Neural crest cell (in vitro differentiated cells): ENCODE measurements at regions not wholly inside any gene's neighbourhood (a gene's known extent, or its start where the extent isn't known, plus 50 kb on each side); places are given as distances from the start of the nearest gene placed in this dataset.

Experiments
- DNase-seq: peaks from one replicate; pipeline ENCODE4 v3.0.0; 2021; ENCODE audit warnings: low read depth, mixed read lengths, low spot score
- H3K27ac Mint-ChIP-seq: one replicate; pipeline ENCODE4 v1.8.0; 2021; ENCODE audit warnings: mild to moderate bottlenecking, mixed read lengths; ENCODE audit not compliant: unreplicated experiment
- H3K27me3 Mint-ChIP-seq: 2 replicates; pipeline ENCODE4 v1.8.0; 2021; ENCODE audit warnings: low read depth, mild to moderate bottlenecking, mixed read lengths
- H3K36me3 Mint-ChIP-seq: 2 replicates; pipeline ENCODE4 v1.8.0; 2021; ENCODE audit warnings: low read depth, mild to moderate bottlenecking, mixed read lengths
- H3K4me1 Mint-ChIP-seq: 2 replicates; pipeline ENCODE4 v1.8.0; 2021; ENCODE audit warnings: mixed read lengths
- H3K4me3 Mint-ChIP-seq: one replicate; pipeline ENCODE4 v1.8.0; 2021; ENCODE audit warnings: mild to moderate bottlenecking, mixed read lengths
- H3K9me3 Mint-ChIP-seq: 2 replicates; pipeline ENCODE4 v1.8.0; 2021; ENCODE audit warnings: mixed read lengths
- TF ChIP-seq, protein P1 (sequence below): fragments of 200-600 bp; sonication (generic); conservative IDR thresholded peaks from 2 replicates; pipeline ENCODE4 v1.5.0; 2021; ENCODE audit warnings: antibody characterized with exemption, mild to moderate bottlenecking

DNA sequence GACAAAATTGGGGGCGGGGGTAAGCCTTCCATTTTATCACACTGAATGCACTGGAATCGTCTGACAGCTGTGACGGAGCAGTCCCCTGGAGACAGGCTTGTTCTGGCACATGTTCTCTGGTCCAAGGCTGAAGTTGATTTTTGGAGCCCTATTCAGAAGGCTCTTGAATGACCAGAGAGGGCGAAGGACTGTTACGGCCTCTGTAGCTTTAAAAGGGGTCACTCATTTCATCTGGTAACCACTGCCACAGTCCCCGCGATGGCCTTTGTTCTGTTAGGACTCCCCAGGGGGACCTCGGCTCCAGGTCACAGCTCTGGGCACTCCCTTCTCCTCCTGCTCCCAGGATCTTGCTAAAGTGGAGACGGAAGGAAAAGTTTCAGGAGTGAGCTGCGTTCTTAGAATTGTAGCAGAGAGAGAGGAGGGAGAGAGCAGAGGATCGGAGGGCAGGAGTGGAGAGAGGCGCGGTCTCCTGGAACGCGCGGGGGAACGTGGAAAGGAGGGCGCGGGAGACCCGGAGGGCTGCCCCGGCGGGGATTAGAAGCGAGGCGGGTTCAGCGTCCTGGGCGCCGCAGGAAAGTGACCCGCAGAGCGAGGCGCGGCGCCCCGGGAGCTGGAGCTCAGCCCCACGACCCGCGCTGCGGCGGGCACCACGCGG is 134.3 kb upstream of the MYO16 start:
- H3K27ac Mint-ChIP-seq: peak overlapping the region; percentile 96
- H3K9me3 Mint-ChIP-seq: peaks cover 4% of the 10 kb centered on the region
- TF ChIP-seq, protein P1, sequence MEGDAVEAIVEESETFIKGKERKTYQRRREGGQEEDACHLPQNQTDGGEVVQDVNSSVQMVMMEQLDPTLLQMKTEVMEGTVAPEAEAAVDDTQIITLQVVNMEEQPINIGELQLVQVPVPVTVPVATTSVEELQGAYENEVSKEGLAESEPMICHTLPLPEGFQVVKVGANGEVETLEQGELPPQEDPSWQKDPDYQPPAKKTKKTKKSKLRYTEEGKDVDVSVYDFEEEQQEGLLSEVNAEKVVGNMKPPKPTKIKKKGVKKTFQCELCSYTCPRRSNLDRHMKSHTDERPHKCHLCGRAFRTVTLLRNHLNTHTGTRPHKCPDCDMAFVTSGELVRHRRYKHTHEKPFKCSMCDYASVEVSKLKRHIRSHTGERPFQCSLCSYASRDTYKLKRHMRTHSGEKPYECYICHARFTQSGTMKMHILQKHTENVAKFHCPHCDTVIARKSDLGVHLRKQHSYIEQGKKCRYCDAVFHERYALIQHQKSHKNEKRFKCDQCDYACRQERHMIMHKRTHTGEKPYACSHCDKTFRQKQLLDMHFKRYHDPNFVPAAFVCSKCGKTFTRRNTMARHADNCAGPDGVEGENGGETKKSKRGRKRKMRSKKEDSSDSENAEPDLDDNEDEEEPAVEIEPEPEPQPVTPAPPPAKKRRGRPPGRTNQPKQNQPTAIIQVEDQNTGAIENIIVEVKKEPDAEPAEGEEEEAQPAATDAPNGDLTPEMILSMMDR: no peak
- peaks cover 24% of the 10 kb centered on the region for H3K4me1 Mint-ChIP-seq
- H3K36me3 Mint-ChIP-seq: no peaks in the 10 kb centered on the region
- H3K4me3 Mint-ChIP-seq: peak overlapping the region; percentile 97
- peaks cover 40% of the 10 kb centered on the region for H3K27me3 Mint-ChIP-seq
- peak; percentile 14 for DNase-seq

DNA sequence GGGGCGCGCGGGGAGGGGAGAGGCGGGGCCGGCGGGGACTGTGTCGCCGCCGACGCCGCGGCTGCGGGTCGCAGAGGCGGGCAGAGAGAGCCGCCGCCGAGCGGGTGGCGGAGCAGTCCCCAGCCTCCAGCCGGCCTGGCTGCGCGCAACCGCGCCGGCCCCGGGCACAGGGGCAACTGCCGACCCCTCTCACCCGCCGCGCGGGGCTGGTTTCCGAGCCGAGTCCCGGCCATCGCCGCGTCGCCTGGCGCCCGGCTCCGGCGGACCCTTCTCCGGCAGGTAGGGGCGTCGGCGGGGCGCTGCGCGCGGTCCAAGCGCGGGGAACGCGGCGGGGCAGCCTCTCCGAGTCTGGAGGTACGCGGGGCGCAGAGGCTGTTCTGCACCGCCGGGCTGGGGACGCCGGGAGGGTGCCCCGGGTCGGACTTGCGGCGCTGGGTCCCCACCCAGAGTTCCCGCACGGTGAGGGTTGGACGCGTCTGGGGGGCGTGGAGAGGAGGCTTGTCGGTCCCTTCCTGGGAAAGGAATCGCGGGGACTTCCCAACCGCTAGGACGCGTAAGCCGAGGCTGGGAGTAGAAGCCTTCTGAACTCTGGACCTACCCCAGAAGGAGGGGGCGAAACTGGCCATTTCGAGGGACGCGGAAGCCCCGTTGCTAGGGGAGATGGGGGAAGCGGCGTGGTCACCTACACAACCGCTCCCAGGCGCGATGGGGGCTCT is 133.6 kb upstream of the MYO16 start:
- TF ChIP-seq, protein P1: no peak
- H3K27ac Mint-ChIP-seq: peak overlapping the region; percentile 84
- H3K9me3 Mint-ChIP-seq: peaks cover 3% of the 10 kb centered on the region
- H3K4me3 Mint-ChIP-seq: peak overlapping the region; percentile 93
- peaks cover 29% of the 10 kb centered on the region for H3K4me1 Mint-ChIP-seq
- peak; percentile 38 for DNase-seq
- no peaks in the 10 kb centered on the region for H3K36me3 Mint-ChIP-seq
- peaks cover 34% of the 10 kb centered on the region for H3K27me3 Mint-ChIP-seq

DNA sequence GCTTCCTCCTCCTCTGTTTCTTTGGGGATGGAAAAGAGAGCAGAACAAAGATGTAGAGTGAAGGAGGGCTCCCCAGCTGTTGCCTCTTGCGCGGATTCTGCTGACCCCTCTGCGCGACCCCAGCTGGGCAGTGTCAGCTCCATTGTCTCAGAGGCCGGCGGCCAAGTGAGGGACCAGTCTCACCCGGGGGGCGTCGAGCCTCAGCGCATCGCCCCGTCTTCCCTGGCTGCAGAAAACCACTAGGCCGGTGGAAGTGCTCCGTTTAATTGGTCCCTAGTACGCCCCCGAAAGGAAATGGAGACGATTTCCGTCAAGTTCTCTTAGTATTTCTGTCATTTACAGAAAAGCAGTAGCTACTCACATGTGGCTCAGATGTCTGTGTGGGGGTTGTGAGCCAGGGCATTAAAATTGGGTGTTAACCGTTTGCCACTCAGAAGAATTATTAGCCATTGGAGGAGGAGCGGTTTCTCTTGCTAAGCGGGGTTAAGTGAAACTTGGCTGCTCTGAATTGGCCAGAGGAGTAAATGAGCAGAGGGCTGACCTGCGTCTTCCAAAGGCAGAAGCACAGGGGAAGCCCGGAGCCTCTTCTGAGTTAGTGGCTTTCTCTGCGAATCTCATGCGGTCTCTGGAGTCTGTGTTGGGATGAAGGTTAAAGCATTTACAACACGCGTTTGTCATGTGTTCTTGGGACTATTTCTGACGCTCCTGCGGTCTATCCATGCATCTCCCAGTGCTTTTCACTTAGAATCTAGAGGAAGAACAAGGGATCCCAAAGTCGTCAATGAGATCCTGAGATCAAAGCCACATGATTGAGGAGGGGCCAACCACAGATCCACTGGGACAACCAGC is 132.8 kb upstream of the MYO16 start:
- no peaks in the 10 kb centered on the region for H3K36me3 Mint-ChIP-seq
- peaks cover 31% of the 10 kb centered on the region for H3K4me1 Mint-ChIP-seq
- H3K27ac Mint-ChIP-seq: peak overlapping the region; percentile 84
- peak; percentile 3 for DNase-seq
- H3K4me3 Mint-ChIP-seq: peak overlapping the region; percentile 93
- peaks cover 33% of the 10 kb centered on the region for H3K27me3 Mint-ChIP-seq
- TF ChIP-seq, protein P1: no peak
- peaks cover 3% of the 10 kb centered on the region for H3K9me3 Mint-ChIP-seq

DNA sequence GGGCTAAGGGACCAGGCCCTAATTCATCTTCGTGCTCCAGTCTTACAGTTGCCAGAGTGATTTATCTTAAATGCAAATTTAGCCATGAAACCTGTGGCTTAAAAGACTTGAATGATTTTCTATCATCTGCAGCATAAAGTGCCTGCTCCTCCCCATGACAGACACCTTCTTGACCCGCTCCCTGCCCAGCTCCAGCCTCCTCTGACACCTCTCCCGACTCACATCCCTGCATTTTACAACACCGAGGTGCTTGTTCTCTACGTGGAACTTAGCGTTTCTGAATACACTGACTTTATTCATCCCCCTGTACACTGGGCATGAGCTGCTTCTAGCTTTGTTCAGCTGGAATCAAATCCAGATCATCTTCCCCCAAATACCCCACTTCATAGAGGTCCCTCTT is 128.7 kb upstream of the MYO16 start:
- no peak for DNase-seq
- H3K4me3 Mint-ChIP-seq: peak overlapping the region; percentile 1
- no peaks in the 10 kb centered on the region for H3K36me3 Mint-ChIP-seq
- no peaks in the 10 kb centered on the region for H3K9me3 Mint-ChIP-seq
- H3K4me1 Mint-ChIP-seq: peaks cover 24% of the 10 kb centered on the region
- peaks cover 13% of the 10 kb centered on the region for H3K27me3 Mint-ChIP-seq
- TF ChIP-seq, protein P1: no peak
- peak overlapping the region; percentile 2 for H3K27ac Mint-ChIP-seq

DNA sequence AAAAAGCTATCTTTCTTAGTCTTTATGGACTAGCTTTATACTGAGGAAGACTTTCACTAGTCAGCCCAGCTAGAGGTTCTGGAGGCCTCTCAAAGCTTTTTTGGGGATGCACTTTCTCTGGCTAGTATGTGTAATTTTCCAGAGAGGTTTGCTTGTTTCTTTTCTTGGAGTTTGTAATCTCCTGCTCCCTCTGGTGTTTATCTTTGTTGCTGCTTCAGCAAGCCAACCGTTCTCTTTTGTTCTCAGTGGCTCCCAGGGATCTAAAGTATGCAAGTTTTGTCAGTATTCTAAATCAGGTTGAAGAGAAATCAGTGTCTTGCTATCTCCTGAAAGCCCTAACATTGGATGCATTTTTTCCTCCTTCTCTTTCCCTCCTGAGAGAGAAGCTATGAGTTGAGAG is 121.1 kb upstream of the MYO16 start:
- peaks cover 6% of the 10 kb centered on the region for H3K4me1 Mint-ChIP-seq
- peaks cover 10% of the 10 kb centered on the region for H3K36me3 Mint-ChIP-seq
- H3K4me3 Mint-ChIP-seq: no peak overlapping the region
- H3K27ac Mint-ChIP-seq: no peak overlapping the region
- no peak for DNase-seq
- TF ChIP-seq, protein P1: peak; percentile 65
- H3K9me3 Mint-ChIP-seq: peaks cover 4% of the 10 kb centered on the region
- no peaks in the 10 kb centered on the region for H3K27me3 Mint-ChIP-seq
